Trophoblast cell (in vitro differentiated cells and primary cell): ENCODE measurements at regions not wholly inside any gene's neighbourhood (a gene's known extent, or its start where the extent isn't known, plus 50 kb on each side); places are given as distances from the start of the nearest gene placed in this dataset.

ENCODE experiments used
- DNase-seq, 2 donors: peaks; one replicate each; pipeline ENCODE4 v3.0.0-alpha.2; 2016
- H2AFZ ChIP-seq: 2 replicates; pipeline ENCODE4 v1.6.1; 2013; ENCODE audit warnings: low read length, moderate library complexity, mild to moderate bottlenecking; ENCODE audit not compliant: insufficient read depth, poor library complexity
- H2AK5ac ChIP-seq: 2 replicates; pipeline ENCODE4 v1.6.1; 2013; ENCODE audit warnings: mild to moderate bottlenecking, low read length
- H2BK120ac ChIP-seq: 2 replicates; pipeline ENCODE4 v1.6.1; 2013; ENCODE audit warnings: low read length, mild to moderate bottlenecking, moderate library complexity; ENCODE audit not compliant: insufficient read depth, poor library complexity
- H2BK12ac ChIP-seq: 2 replicates; pipeline ENCODE4 v1.6.1; 2013; ENCODE audit warnings: mild to moderate bottlenecking, low read length, moderate library complexity
- H2BK5ac ChIP-seq: 2 replicates; pipeline ENCODE4 v1.6.1; 2013; ENCODE audit warnings: low read length, low read depth, moderate library complexity, mild to moderate bottlenecking; ENCODE audit not compliant: poor library complexity
- H3K14ac ChIP-seq: 2 replicates; pipeline ENCODE4 v1.6.1; 2013; ENCODE audit warnings: mild to moderate bottlenecking, low read length
- H3K18ac ChIP-seq: 2 replicates; pipeline ENCODE4 v1.6.1; 2013; ENCODE audit warnings: mild to moderate bottlenecking, low read length
- H3K23ac ChIP-seq: 2 replicates; pipeline ENCODE4 v1.6.1; 2013; ENCODE audit warnings: low read length
- H3K27ac ChIP-seq: 2 replicates; pipeline ENCODE4 v1.5.1; 2013; ENCODE audit warnings: low read depth, mild to moderate bottlenecking, inconsistent platforms, low read length, moderate library complexity
- H3K27me3 ChIP-seq: 2 replicates; pipeline ENCODE4 v1.6.1; 2013; ENCODE audit warnings: inconsistent platforms, mild to moderate bottlenecking, low read length, moderate library complexity; ENCODE audit not compliant: insufficient read depth
- H3K36me3 ChIP-seq, 2 experiments: 1 replicate in 1 of 2; 2 replicates in 1 of 2; pipeline ENCODE4 v1.6.1; 2013; ENCODE audit warnings: low read length in 2 of 2, mild to moderate bottlenecking in 2 of 2, moderate library complexity in 1 of 2; ENCODE audit not compliant: insufficient read depth in 2 of 2, control insufficient read depth in 1 of 2
- H3K4ac ChIP-seq: 2 replicates; pipeline ENCODE4 v1.6.1; 2013; ENCODE audit warnings: low read depth, mild to moderate bottlenecking, low read length, moderate library complexity
- H3K4me1 ChIP-seq, 2 experiments: 1 replicate in 1 of 2; 2 replicates in 1 of 2; pipeline ENCODE4 v1.6.1; 2013; ENCODE audit warnings: low read length in 2 of 2, mild to moderate bottlenecking in 2 of 2, moderate library complexity in 1 of 2; ENCODE audit not compliant: insufficient read depth in 2 of 2, control insufficient read depth in 1 of 2
- H3K4me2 ChIP-seq: 2 replicates; pipeline ENCODE4 v1.6.1; 2013; ENCODE audit warnings: inconsistent platforms, mild to moderate bottlenecking, low read length, moderate library complexity
- H3K4me3 ChIP-seq: 2 replicates; pipeline ENCODE4 v1.5.1; 2013; ENCODE audit warnings: mild to moderate bottlenecking, low read depth, low read length, inconsistent platforms
- H3K79me1 ChIP-seq: one replicate; pipeline ENCODE4 v1.6.1; 2013; ENCODE audit warnings: low read length
- H3K79me2 ChIP-seq: 2 replicates; pipeline ENCODE4 v1.6.1; 2013; ENCODE audit warnings: low read length, mild to moderate bottlenecking; ENCODE audit not compliant: control insufficient read depth, insufficient read depth, poor library complexity
- H3K9ac ChIP-seq: 2 replicates; pipeline ENCODE4 v1.6.1; 2013; ENCODE audit warnings: mild to moderate bottlenecking, low read length
- H3K9me3 ChIP-seq: 2 replicates; pipeline ENCODE4 v1.6.1; 2013; ENCODE audit warnings: low read depth, mild to moderate bottlenecking, control low read depth, inconsistent platforms, low read length; ENCODE audit not compliant: insufficient read depth
- H4K12ac ChIP-seq: 2 replicates; pipeline ENCODE4 v1.6.1; 2013; ENCODE audit warnings: low read depth, mild to moderate bottlenecking, low read length, moderate library complexity
- H4K8ac ChIP-seq: 2 replicates; pipeline ENCODE4 v1.6.1; 2013; ENCODE audit warnings: low read depth, mild to moderate bottlenecking, low read length, moderate library complexity
- H4K91ac ChIP-seq: one replicate; pipeline ENCODE4 v1.6.1; 2013; ENCODE audit warnings: low read depth, mild to moderate bottlenecking, low read length, moderate library complexity
- WGBS: extraction: QIAGEN DNeasy Blood & Tissue Kit; methylation state at CpG from one replicate; pipeline ENCODE4 v1.1.7; 2013; ENCODE audit warnings: missing lambda C conversion rate; ENCODE audit not compliant: insufficient read length, insufficient coverage; ENCODE audit errors: extremely low coverage; 5-methylcytosine and 5-hydroxymethylcytosine counted together

GRCh38 chr19:29076161-29076560, 136.8 kb downstream of the UQCRFS1 start:
- H3K27me3 ChIP-seq = no peaks in the 10 kb centered on the region
- no peak overlapping the region for H2BK120ac ChIP-seq
- no peak overlapping the region for H3K4me3 ChIP-seq
- H4K8ac ChIP-seq = no peak overlapping the region
- no peaks in the 10 kb centered on the region for H3K79me2 ChIP-seq
- no peak overlapping the region for H3K14ac ChIP-seq
- no peak overlapping the region for H2AFZ ChIP-seq
- H2BK12ac ChIP-seq = no peak overlapping the region
- H3K4me1 ChIP-seq = peaks cover 0 to 4% of the 10 kb centered on the region in 2 experiments
- H2AK5ac ChIP-seq = no peak overlapping the region
- no peak overlapping the region for H4K12ac ChIP-seq
- no peak overlapping the region for H2BK5ac ChIP-seq
- H3K9me3 ChIP-seq = peaks cover 2% of the 10 kb centered on the region
- no peak overlapping the region for H3K18ac ChIP-seq
- no peak overlapping the region for H4K91ac ChIP-seq
- no peaks in the 10 kb centered on the region for H3K79me1 ChIP-seq
- H3K23ac ChIP-seq = no peak overlapping the region
- H3K9ac ChIP-seq = no peak overlapping the region
- H3K36me3 ChIP-seq = no peaks in the 10 kb centered on the region
- DNase-seq = no peak
- no peak overlapping the region for H3K27ac ChIP-seq
- no peak overlapping the region for H3K4me2 ChIP-seq
- no peak overlapping the region for H3K4ac ChIP-seq
- WGBS = no CpG with 5 or more reads among the region's 4 CpGs

GRCh38 chr19:29075149-29075548, 137.8 kb downstream of the UQCRFS1 start:
- no peaks in the 10 kb centered on the region for H3K27me3 ChIP-seq

GRCh38 chr19:29074579-29074978, 138.4 kb downstream of the UQCRFS1 start:
- H3K27me3 ChIP-seq = no peaks in the 10 kb centered on the region
- no peak overlapping the region for H3K14ac ChIP-seq
- DNase-seq = no peak
- H2BK5ac ChIP-seq = no peak overlapping the region
- no peak overlapping the region for H4K91ac ChIP-seq
- H3K9me3 ChIP-seq = peaks cover 2% of the 10 kb centered on the region
- no peaks in the 10 kb centered on the region for H3K79me2 ChIP-seq
- no peak overlapping the region for H2BK120ac ChIP-seq
- peaks cover 0 to 4% of the 10 kb centered on the region in 2 experiments for H3K4me1 ChIP-seq
- no CpG with 5 or more reads among the region's 5 CpGs for WGBS
- H3K23ac ChIP-seq = no peak overlapping the region
- no peak overlapping the region for H4K8ac ChIP-seq
- no peak overlapping the region for H3K9ac ChIP-seq
- no peak overlapping the region for H3K18ac ChIP-seq
- H3K4ac ChIP-seq = no peak overlapping the region
- no peak overlapping the region for H3K4me3 ChIP-seq
- H3K79me1 ChIP-seq = no peaks in the 10 kb centered on the region
- H3K27ac ChIP-seq = no peak overlapping the region
- H4K12ac ChIP-seq = no peak overlapping the region
- H2AFZ ChIP-seq = no peak overlapping the region
- no peak overlapping the region for H3K4me2 ChIP-seq
- no peak overlapping the region for H2AK5ac ChIP-seq
- no peak overlapping the region for H2BK12ac ChIP-seq
- no peaks in the 10 kb centered on the region for H3K36me3 ChIP-seq

More at GRCh38 chr19:29075149-29075548, 137.8 kb downstream of the UQCRFS1 start:
- no peak overlapping the region for H3K4me3 ChIP-seq
- no peak overlapping the region for H3K23ac ChIP-seq
- no CpG with 5 or more reads among the region's 2 CpGs for WGBS
- no peak overlapping the region for H2AFZ ChIP-seq
- H3K36me3 ChIP-seq = no peaks in the 10 kb centered on the region
- no peak overlapping the region for H3K4me2 ChIP-seq
- H3K18ac ChIP-seq = no peak overlapping the region
- no peak overlapping the region for H2BK120ac ChIP-seq
- H3K27ac ChIP-seq = no peak overlapping the region
- no peak overlapping the region for H4K91ac ChIP-seq
- H3K79me1 ChIP-seq = no peaks in the 10 kb centered on the region
- H3K9me3 ChIP-seq = peaks cover 2% of the 10 kb centered on the region
- no peak overlapping the region for H2AK5ac ChIP-seq
- no peak overlapping the region for H3K9ac ChIP-seq
- H3K79me2 ChIP-seq = no peaks in the 10 kb centered on the region
- no peak overlapping the region for H3K4ac ChIP-seq
- H4K12ac ChIP-seq = no peak overlapping the region
- H2BK5ac ChIP-seq = no peak overlapping the region
- no peak overlapping the region for H2BK12ac ChIP-seq
- no peak overlapping the region for H3K14ac ChIP-seq
- no peak overlapping the region for H4K8ac ChIP-seq
- no peak for DNase-seq
- peaks cover 0 to 4% of the 10 kb centered on the region in 2 experiments for H3K4me1 ChIP-seq

- Histone ChIP-seq H3K4me3 (no peak overlapping the region), H3K27me3 (no peaks in the 10 kb centered on the region), H2BK12ac (no peak overlapping the region), H3K79me2 (no peaks in the 10 kb centered on the region), H3K23ac (no peak overlapping the region), H3K4ac (no peak overlapping the region), H2BK120ac (no peak overlapping the region), H2BK5ac (no peak overlapping the region), H2AFZ (no peak overlapping the region), H3K79me1 (no peaks in the 10 kb centered on the region), H3K14ac (no peak overlapping the region), H2AK5ac (no peak overlapping the region), H3K9me3 (no peaks in the 10 kb centered on the region), H3K4me1 (peaks cover 3 to 4% of the 10 kb centered on the region in 2 experiments), H3K4me2 (no peak overlapping the region), H4K91ac (no peak overlapping the region), H3K36me3 (no peaks in the 10 kb centered on the region), H3K9ac (no peak overlapping the region), H4K8ac (no peak overlapping the region), H4K12ac (no peak overlapping the region), H3K18ac (no peak overlapping the region), H3K27ac (no peak overlapping the region)
- no peak for DNase-seq
- no CpG with 5 or more reads among the region's 2 CpGs for WGBS
Observed at GRCh38 chr19:29067831-29068230, 145.1 kb downstream of the UQCRFS1 start.
